H9 (cell line): ENCODE measurements at regions not wholly inside any gene's neighbourhood (a gene's known extent, or its start where the extent isn't known, plus 50 kb on each side); places are given as distances from the start of the nearest gene placed in this dataset.

Source experiments
- DNase-seq: peaks from one replicate; pipeline ENCODE4 v3.0.0-alpha.2; 2017
- H2AFZ ChIP-seq: one replicate; pipeline ENCODE4 v1.6.1; 2013; ENCODE audit warnings: mild to moderate bottlenecking, low read length, control low read depth, moderate library complexity
- H2AK5ac ChIP-seq: 2 replicates; pipeline ENCODE4 v1.6.1; 2013; ENCODE audit warnings: low read length, control low read depth, mixed read lengths; ENCODE audit not compliant: insufficient read length
- H2BK120ac ChIP-seq: one replicate; pipeline ENCODE4 v1.6.1; 2013; ENCODE audit warnings: low read depth, mild to moderate bottlenecking, low read length, control low read depth, inconsistent platforms; ENCODE audit not compliant: poor library complexity, severe bottlenecking
- H2BK12ac ChIP-seq: 2 replicates; pipeline ENCODE4 v1.6.1; 2013; ENCODE audit warnings: low read length, control low read depth, mixed read lengths, low read depth; ENCODE audit not compliant: insufficient read length
- H2BK15ac ChIP-seq: 2 replicates; pipeline ENCODE4 v1.6.1; 2013; ENCODE audit warnings: low read depth, low read length, control low read depth
- H2BK20ac ChIP-seq: one replicate; pipeline ENCODE4 v1.6.1; 2013; ENCODE audit warnings: low read depth, mild to moderate bottlenecking, low read length, control low read depth, inconsistent platforms; ENCODE audit not compliant: poor library complexity, severe bottlenecking
- H2BK5ac ChIP-seq: 2 replicates; pipeline ENCODE4 v1.6.1; 2013; ENCODE audit warnings: low read length, control low read depth, mixed read lengths; ENCODE audit not compliant: insufficient read length
- H3K14ac ChIP-seq: 2 replicates; pipeline ENCODE4 v1.6.1; 2013; ENCODE audit warnings: low read length, control low read depth; ENCODE audit not compliant: insufficient read depth
- H3K18ac ChIP-seq: 2 replicates; pipeline ENCODE4 v1.6.1; 2013; ENCODE audit warnings: low read depth, mild to moderate bottlenecking, mixed read lengths, low read length, control low read depth; ENCODE audit not compliant: insufficient read length
- H3K23ac ChIP-seq: 2 replicates; pipeline ENCODE4 v1.6.1; 2013; ENCODE audit warnings: low read length, control low read depth, mixed read lengths, low read depth; ENCODE audit not compliant: insufficient read length
- H3K23me2 ChIP-seq: 2 replicates; pipeline ENCODE4 v1.6.1; 2013; ENCODE audit warnings: low read depth, mild to moderate bottlenecking, mixed read lengths, low read length, control low read depth; ENCODE audit not compliant: insufficient read length, poor library complexity, severe bottlenecking
- H3K27ac ChIP-seq: 2 replicates; pipeline ENCODE4 v1.5.1; 2013; ENCODE audit warnings: low read length, control low read depth, mixed read lengths, low read depth; ENCODE audit not compliant: insufficient read length
- H3K27me3 ChIP-seq: 2 replicates; pipeline ENCODE4 v1.6.1; 2013; ENCODE audit warnings: low read length, control low read depth, inconsistent platforms; ENCODE audit not compliant: insufficient read depth
- H3K4ac ChIP-seq: 2 replicates; pipeline ENCODE4 v1.6.1; 2013; ENCODE audit warnings: low read depth, mild to moderate bottlenecking, control low read depth, inconsistent platforms, low read length, moderate library complexity
- H3K4me1 ChIP-seq: 2 replicates; pipeline ENCODE4 v1.6.1; 2013; ENCODE audit warnings: low read length, control low read depth, inconsistent platforms; ENCODE audit not compliant: insufficient read depth
- H3K4me2 ChIP-seq: 2 replicates; pipeline ENCODE4 v1.6.1; 2013; ENCODE audit warnings: low read length, control low read depth, mixed read lengths; ENCODE audit not compliant: insufficient read length, insufficient read depth
- H3K56ac ChIP-seq: 2 replicates; pipeline ENCODE4 v1.6.1; 2013; ENCODE audit warnings: low read depth, mild to moderate bottlenecking, mixed read lengths, low read length, control low read depth; ENCODE audit not compliant: insufficient read length
- H3K79me1 ChIP-seq: 2 replicates; pipeline ENCODE4 v1.6.1; 2013; ENCODE audit warnings: low read depth, mild to moderate bottlenecking, moderate library complexity, low read length, control low read depth, inconsistent platforms; ENCODE audit not compliant: insufficient read depth, poor library complexity, severe bottlenecking
- H3K79me2 ChIP-seq: 2 replicates; pipeline ENCODE4 v1.6.1; 2013; ENCODE audit warnings: low read length, control low read depth, inconsistent platforms; ENCODE audit not compliant: insufficient read depth
- H3K9ac ChIP-seq: 2 replicates; pipeline ENCODE4 v1.6.1; 2013; ENCODE audit warnings: low read length, control low read depth, mixed read lengths; ENCODE audit not compliant: insufficient read length; ENCODE audit errors: extremely low read depth
- H3K9me3 ChIP-seq: one replicate; pipeline ENCODE4 v1.6.1; 2013; ENCODE audit warnings: low read depth, low read length, inconsistent platforms; ENCODE audit not compliant: control insufficient read depth
- H3T11ph ChIP-seq: one replicate; pipeline ENCODE4 v1.6.1; 2013; ENCODE audit warnings: mild to moderate bottlenecking, low read length, control low read depth, inconsistent platforms
- H4K20me1 ChIP-seq: one replicate; pipeline ENCODE4 v1.6.1; 2013; ENCODE audit not compliant: control insufficient read depth, insufficient read length, insufficient read depth
- H4K5ac ChIP-seq: 2 replicates; pipeline ENCODE4 v1.6.1; 2013; ENCODE audit warnings: low read depth, mild to moderate bottlenecking, mixed read lengths, low read length, control low read depth; ENCODE audit not compliant: insufficient read length
- H4K8ac ChIP-seq: replicated peaks from 2 replicates; pipeline ENCODE4 v1.6.1; 2013; ENCODE audit warnings: low read length, control low read depth, mixed read lengths, low read depth; ENCODE audit not compliant: insufficient read length
- H4K91ac ChIP-seq: 2 replicates; pipeline ENCODE4 v1.6.1; 2013; ENCODE audit warnings: low read depth, mild to moderate bottlenecking, moderate library complexity, mixed read lengths, low read length, control low read depth; ENCODE audit not compliant: insufficient read length
- H3K27ac Mint-ChIP-seq, 3 experiments: 2 replicates in 2 of 3; 3 replicates in 1 of 3; pipeline ENCODE4 v1.8.0; 2020 to 2021; ENCODE audit warnings: mixed read lengths in 3 of 3, mild to moderate bottlenecking in 1 of 3, moderate library complexity in 1 of 3
- H3K27me3 Mint-ChIP-seq: 2 replicates; pipeline ENCODE4 v1.8.0; 2021; ENCODE audit warnings: low read depth, mild to moderate bottlenecking, moderate library complexity, mixed read lengths
- H3K36me3 Mint-ChIP-seq, 3 experiments: 2 replicates in 2 of 3; 3 replicates in 1 of 3; pipeline ENCODE4 v1.8.0; 2020 to 2021; ENCODE audit warnings: low read depth in 3 of 3, mixed read lengths in 3 of 3; ENCODE audit not compliant: insufficient read depth in 1 of 3
- H3K4me1 Mint-ChIP-seq, 2 experiments: 2 replicates each; pipeline ENCODE4 v1.8.0; 2020; ENCODE audit warnings: mixed read lengths in 2 of 2
- H3K4me3 Mint-ChIP-seq, 2 experiments: 2 replicates in 1 of 2; 3 replicates in 1 of 2; pipeline ENCODE4 v1.8.0; 2020 to 2021; ENCODE audit warnings: mild to moderate bottlenecking in 2 of 2, mixed read lengths in 2 of 2, moderate library complexity in 1 of 2
- H3K9me3 Mint-ChIP-seq, 2 experiments: 2 replicates in 1 of 2; 3 replicates in 1 of 2; pipeline ENCODE4 v1.8.0; 2020; ENCODE audit warnings: mild to moderate bottlenecking in 2 of 2, mixed read lengths in 2 of 2, moderate library complexity in 1 of 2
- WGBS: extraction: QIAGEN DNeasy Blood & Tissue Kit; methylation state at CpG from one replicate; pipeline ENCODE4 v1.1.7; 2013; ENCODE audit warnings: missing lambda C conversion rate, low lambda C conversion rate, mixed read lengths; ENCODE audit not compliant: insufficient read length; ENCODE audit errors: extremely low coverage; 5-methylcytosine and 5-hydroxymethylcytosine counted together
- TF ChIP-seq, protein P1 (sequence below): fragments of 200-600 bp; sonication (generic); conservative IDR thresholded peaks from 3 replicates; pipeline ENCODE4 v1.8.0; 2021; ENCODE audit warnings: antibody characterized with exemption, mild to moderate bottlenecking

DNA sequence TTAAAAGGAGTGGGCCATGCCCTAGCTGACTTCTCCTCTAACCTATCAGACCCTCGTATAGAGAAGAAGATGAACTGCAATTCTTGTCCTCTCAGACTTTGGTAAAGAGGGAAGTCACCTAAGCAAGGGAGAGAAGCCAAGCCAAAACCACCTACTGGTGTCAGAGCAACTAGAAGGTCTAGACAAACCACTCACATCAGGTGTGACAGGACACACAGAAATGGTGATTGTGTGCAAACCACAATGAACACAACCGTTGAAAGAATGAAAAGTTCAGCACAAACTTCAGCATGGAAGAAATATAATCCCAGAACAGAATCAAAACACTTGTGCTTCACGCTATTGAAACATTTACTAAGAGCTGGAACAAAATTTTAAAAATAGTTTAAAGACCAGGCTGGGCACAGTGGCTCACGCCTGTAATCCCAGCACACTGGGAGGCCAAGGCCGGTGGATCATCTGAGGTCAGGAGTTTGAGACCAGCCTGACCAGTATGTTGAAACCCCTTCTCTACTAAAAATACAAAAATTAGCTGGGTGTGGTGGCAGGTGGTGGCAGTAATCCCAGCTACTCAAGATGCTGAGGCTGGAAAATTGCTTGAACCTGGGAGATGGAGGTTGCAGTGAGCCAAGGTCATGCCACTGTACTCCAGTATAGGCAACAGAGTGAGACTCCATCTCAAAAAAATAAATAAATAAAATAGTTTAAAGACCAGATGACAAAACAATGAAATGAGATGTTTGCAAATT, 56.2 kb upstream of the NTF3 start:
- Histone ChIP-seq H3K56ac (no peak overlapping the region), H2BK15ac (no peak overlapping the region), H2BK120ac (no peak overlapping the region), H3K14ac (no peak overlapping the region), H4K91ac (no peak overlapping the region), H3T11ph (no peak overlapping the region), H4K5ac (no peak overlapping the region), H3K18ac (no peak overlapping the region), H4K20me1 (no peaks in the 10 kb centered on the region), H2BK12ac (no peak overlapping the region), H3K4me1 (no peaks in the 10 kb centered on the region), H3K23ac (no peak overlapping the region), H3K79me1 (no peaks in the 10 kb centered on the region), H3K4me2 (no peak overlapping the region), H3K27ac (no peak overlapping the region), H2AFZ (no peak overlapping the region), H3K27me3 (no peaks in the 10 kb centered on the region), H4K8ac (no peak overlapping the region), H3K23me2 (no peaks in the 10 kb centered on the region), H3K9me3 (no peaks in the 10 kb centered on the region), H2BK5ac (no peak overlapping the region), H3K9ac (no peak overlapping the region), H3K79me2 (no peaks in the 10 kb centered on the region), H3K4ac (no peak overlapping the region), H2BK20ac (no peak overlapping the region), H2AK5ac (no peak overlapping the region)
- no peak overlapping the region for H3K4me3 Mint-ChIP-seq
- WGBS, result no CpG with 5 or more reads among the region's 5 CpGs
- H3K27ac Mint-ChIP-seq, result no peak overlapping the region
- no peaks in the 10 kb centered on the region for H3K9me3 Mint-ChIP-seq
- no peaks in the 10 kb centered on the region for H3K4me1 Mint-ChIP-seq
- H3K27me3 Mint-ChIP-seq, result no peaks in the 10 kb centered on the region
- DNase-seq, result no peak
- TF ChIP-seq, protein P1, sequence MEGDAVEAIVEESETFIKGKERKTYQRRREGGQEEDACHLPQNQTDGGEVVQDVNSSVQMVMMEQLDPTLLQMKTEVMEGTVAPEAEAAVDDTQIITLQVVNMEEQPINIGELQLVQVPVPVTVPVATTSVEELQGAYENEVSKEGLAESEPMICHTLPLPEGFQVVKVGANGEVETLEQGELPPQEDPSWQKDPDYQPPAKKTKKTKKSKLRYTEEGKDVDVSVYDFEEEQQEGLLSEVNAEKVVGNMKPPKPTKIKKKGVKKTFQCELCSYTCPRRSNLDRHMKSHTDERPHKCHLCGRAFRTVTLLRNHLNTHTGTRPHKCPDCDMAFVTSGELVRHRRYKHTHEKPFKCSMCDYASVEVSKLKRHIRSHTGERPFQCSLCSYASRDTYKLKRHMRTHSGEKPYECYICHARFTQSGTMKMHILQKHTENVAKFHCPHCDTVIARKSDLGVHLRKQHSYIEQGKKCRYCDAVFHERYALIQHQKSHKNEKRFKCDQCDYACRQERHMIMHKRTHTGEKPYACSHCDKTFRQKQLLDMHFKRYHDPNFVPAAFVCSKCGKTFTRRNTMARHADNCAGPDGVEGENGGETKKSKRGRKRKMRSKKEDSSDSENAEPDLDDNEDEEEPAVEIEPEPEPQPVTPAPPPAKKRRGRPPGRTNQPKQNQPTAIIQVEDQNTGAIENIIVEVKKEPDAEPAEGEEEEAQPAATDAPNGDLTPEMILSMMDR, result no peak
- H3K36me3 Mint-ChIP-seq, result peaks cover 0 to 2% (median 0%) of the 10 kb centered on the region in 3 experiments; a peak in 1 of 7 replicates
